COLO668 (cell line): ENCODE measurements at regions not wholly inside any gene's neighbourhood (a gene's known extent, or its start where the extent isn't known, plus 50 kb on each side); places are given as distances from the start of the nearest gene placed in this dataset.

ENCODE experiments used
- DNase-seq: peaks from one replicate; lab custom pipeline; 2025; ENCODE audit not compliant: unreplicated experiment; lab: John Stamatoyannopoulos, UW

- DNase-seq = no peak
These were observed 86.7 kb upstream of the TECRL start for GRCh38 chr4:64495946-64496345.

- DNase-seq = no peak
These were observed 80.4 kb upstream of the TECRL start for GRCh38 chr4:64489628-64490027.

DNA sequence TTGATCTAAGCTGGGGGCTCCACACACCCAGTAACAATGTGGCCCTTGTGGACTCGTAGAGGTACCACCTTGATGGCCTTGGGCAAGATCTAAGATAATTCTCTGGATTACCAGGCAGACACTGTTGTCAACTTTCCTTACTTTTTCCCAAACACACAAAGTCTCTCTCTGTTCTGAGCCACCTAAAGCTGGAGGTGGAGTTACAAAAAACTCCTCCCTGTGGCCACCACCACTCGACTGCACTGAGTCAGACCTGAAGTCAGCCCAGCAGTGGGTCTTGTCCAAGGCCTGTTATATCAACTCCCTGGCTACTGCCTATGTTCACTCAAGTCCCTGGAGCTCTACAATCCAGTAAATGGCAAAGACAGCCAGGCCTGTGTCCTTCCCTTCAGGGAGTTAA lies 70.1 kb upstream of the TECRL start:
- no peak for DNase-seq

GRCh38 chr4:64477127-64477526 lies 67.9 kb upstream of the TECRL start:
- DNase-seq = no peak

DNA sequence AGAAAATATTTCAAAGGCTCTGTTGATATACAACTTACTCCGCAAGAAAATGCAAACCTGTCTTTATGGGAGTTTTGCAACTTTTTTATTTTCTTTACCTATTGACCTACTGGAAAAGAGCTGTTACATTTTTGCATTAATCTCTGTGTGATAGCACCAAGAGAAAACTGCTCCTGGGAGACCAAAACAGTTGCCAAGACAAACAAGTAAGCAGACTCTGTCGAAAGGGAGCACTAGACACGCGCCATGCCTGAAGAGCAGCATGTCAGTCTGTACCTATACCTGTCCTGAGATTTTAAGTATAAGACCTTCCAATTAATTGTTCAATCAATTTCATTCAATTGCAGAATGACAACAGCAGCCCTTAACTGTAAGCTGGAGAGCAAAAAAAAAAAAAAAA lies 56.0 kb upstream of the TECRL start:
- DNase-seq = no peak

DNA sequence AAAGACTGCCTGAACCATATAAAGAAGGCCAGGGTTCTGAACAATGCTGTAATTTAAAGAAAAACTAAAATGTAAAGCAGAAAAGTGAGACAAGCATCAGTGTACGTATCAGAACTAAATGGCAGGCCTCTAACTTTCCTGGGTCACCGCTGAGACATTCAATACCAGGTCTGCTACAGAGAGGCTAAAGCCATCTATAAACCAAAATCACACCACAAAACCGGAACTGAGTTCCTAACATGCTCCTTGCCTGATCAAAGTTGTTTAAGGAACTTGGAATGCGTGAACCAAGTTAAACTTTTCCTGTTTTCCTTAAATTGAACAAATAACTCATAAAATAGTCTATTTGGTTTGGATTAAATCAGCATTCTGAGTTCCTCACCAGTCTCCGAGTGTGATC lies 55.3 kb upstream of the TECRL start:
- no peak for DNase-seq
